ENCODE measurements at regions not wholly inside any gene's neighbourhood (a gene's known extent, or its start where the extent isn't known, plus 50 kb on each side); places are given as distances from the start of the nearest gene placed in this dataset.
"Not testable (repeated sequence)": the region's sequence is repeated elsewhere in the genome, so short reads cannot be mapped to it uniquely, and the experiment has no call there.

GRCh38 chr12:23277831-23278230 lies 652.9 kb downstream of the ETNK1 start:
- ATAC-seq, result no peak
- H3K27me3 ChIP-seq, result no peaks in the 10 kb centered on the region
- no peak overlapping the region for H3K27ac ChIP-seq
- H3K4me1 ChIP-seq, result no peaks in the 10 kb centered on the region
- H3K36me3 ChIP-seq, result no peaks in the 10 kb centered on the region
- TF ChIP-seq POLR2A (IDR thresholded peaks at IDR 0.05), result no peak
- TF ChIP-seq POLR2AphosphoS5 (IDR thresholded peaks at IDR 0.05), result no peak
- no peak for TF ChIP-seq EP300 (IDR thresholded peaks at IDR 0.05)
- TF ChIP-seq CTCF (IDR thresholded peaks at IDR 0.05), result no peak
- 67 to 75% methylated on average over 1 of the region's 1 CpG for WGBS, 2 donors (ENCODE audit: low coverage in 1 of 2)
- no peaks in the 10 kb centered on the region for H3K9me3 ChIP-seq
- no peak overlapping the region for H3K4me3 ChIP-seq

- Histone ChIP-seq H3K27me3 (no peaks in the 10 kb centered on the region), H3K36me3 (no peaks in the 10 kb centered on the region), H3K9me3 (no peaks in the 10 kb centered on the region), H3K4me3 (no peak overlapping the region), H3K4me1 (no peaks in the 10 kb centered on the region), H3K27ac (no peak overlapping the region)
- 89% methylated on average over 4 of the region's 4 CpGs for WGBS, 2 donors (ENCODE audit: low coverage in 1 of 2)
- ATAC-seq, result no peak
- no peak for TF ChIP-seq CTCF (IDR thresholded peaks at IDR 0.05)
- no peak for TF ChIP-seq EP300 (IDR thresholded peaks at IDR 0.05)
- TF ChIP-seq POLR2AphosphoS5 (IDR thresholded peaks at IDR 0.05), result no peak
- no peak for TF ChIP-seq POLR2A (IDR thresholded peaks at IDR 0.05)
Measured at GRCh38 chr12:23281295-23281694, 656.3 kb downstream of the ETNK1 start.

GRCh38 chr12:23282701-23283100 lies 657.7 kb downstream of the ETNK1 start:
- H3K27ac ChIP-seq, result no peak overlapping the region
- H3K4me1 ChIP-seq, result no peaks in the 10 kb centered on the region
- TF ChIP-seq CTCF (IDR thresholded peaks at IDR 0.05) (no peak), EP300 (IDR thresholded peaks at IDR 0.05) (no peak), POLR2A (IDR thresholded peaks at IDR 0.05) (no peak), POLR2AphosphoS5 (IDR thresholded peaks at IDR 0.05) (no peak)
- no peak overlapping the region for H3K4me3 ChIP-seq
- ATAC-seq, result no peak
- H3K27me3 ChIP-seq, result no peaks in the 10 kb centered on the region
- H3K36me3 ChIP-seq, result no peaks in the 10 kb centered on the region
- H3K9me3 ChIP-seq, result no peaks in the 10 kb centered on the region

- H3K4me1 ChIP-seq, H3K36me3 ChIP-seq, H3K27me3 ChIP-seq, H3K27ac ChIP-seq, ATAC-seq, H3K9me3 ChIP-seq, H3K4me3 ChIP-seq: not testable (repeated sequence)
- 77 to 84% methylated on average over 7 to 8 of the region's 57 CpGs for WGBS, 2 donors (ENCODE audit: low coverage in 1 of 2)
Measured at GRCh38 chr12:23285764-23286530, 661.0 kb downstream of the ETNK1 start.

- H3K27ac ChIP-seq, result no peak overlapping the region
- WGBS, 2 donors (ENCODE audit: low coverage in 1 of 2), result 0 to 67% methylated on average over 1 of the region's 1 CpG
- H3K4me3 ChIP-seq, result no peak overlapping the region
- H3K27me3 ChIP-seq, result no peaks in the 10 kb centered on the region
- H3K4me1 ChIP-seq, result no peaks in the 10 kb centered on the region
- no peaks in the 10 kb centered on the region for H3K36me3 ChIP-seq
- no peak for ATAC-seq
- no peak for TF ChIP-seq EP300 (IDR thresholded peaks at IDR 0.05)
- TF ChIP-seq POLR2A (IDR thresholded peaks at IDR 0.05), result no peak
- no peak for TF ChIP-seq CTCF (IDR thresholded peaks at IDR 0.05)
- TF ChIP-seq POLR2AphosphoS5 (IDR thresholded peaks at IDR 0.05), result no peak
- H3K9me3 ChIP-seq, result no peaks in the 10 kb centered on the region
Measured at GRCh38 chr12:23290627-23291330, 658.7 kb downstream of the SOX5 start.
